Fibroblast of upper back skin (primary cell): ENCODE measurements at regions not wholly inside any gene's neighbourhood (a gene's known extent, or its start where the extent isn't known, plus 50 kb on each side); places are given as distances from the start of the nearest gene placed in this dataset.

ENCODE experiments used
- DNase-seq: peaks from one replicate; pipeline ENCODE4 v3.0.0-alpha.2; 2013

GRCh38 chr18:78676622-78677482, 302.8 kb upstream of the SALL3 start:
- no peak for DNase-seq

GRCh38 chr18:78677483-78678317, 301.9 kb upstream of the SALL3 start:
- no peak for DNase-seq

DNA sequence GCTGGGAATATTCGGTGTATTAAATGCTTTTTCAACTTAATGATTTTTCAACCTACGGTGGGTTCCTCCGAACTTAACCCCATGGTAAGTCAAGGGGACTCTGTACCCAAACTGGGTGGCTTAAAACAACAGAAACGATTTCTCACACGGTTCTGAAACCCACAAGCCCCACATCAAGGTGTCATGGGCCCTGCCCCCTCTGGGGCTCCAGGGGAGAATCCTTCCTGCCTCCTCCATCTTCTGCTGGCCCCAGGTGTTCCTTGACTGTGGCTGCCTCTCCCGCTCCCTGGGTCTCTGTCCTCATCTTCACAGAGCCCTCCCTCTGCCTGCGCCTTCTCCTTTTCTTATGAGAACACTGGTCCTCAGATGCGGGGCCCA, 301.3 kb upstream of the SALL3 start:
- DNase-seq = no peak

GRCh38 chr18:78679031-78679430, 300.6 kb upstream of the SALL3 start:
- no peak for DNase-seq

GRCh38 chr18:78679613-78680260, 299.9 kb upstream of the SALL3 start:
- DNase-seq = no peak

DNA sequence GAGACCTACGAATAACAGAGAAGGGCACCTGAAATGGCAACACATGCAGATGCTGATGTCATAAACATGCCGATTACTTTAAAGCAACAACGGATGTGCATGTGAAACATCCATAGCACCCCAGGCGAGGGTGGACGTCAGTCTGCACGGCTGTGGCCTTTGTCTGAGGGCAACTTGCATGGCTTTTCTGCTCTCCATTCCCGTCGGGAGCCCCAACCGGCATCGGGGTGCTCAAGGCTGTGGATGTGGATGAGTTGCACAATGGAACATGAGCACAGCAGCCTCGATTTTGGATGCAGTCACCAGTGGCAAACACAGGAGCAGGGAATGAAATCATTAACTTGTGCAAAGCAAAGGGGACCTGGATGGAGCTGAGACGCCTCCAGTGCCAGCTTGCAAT, 298.2 kb upstream of the SALL3 start:
- DNase-seq = no peak

- no peak for DNase-seq
Measured at GRCh38 chr18:78681934-78682333, 297.7 kb upstream of the SALL3 start.

DNA sequence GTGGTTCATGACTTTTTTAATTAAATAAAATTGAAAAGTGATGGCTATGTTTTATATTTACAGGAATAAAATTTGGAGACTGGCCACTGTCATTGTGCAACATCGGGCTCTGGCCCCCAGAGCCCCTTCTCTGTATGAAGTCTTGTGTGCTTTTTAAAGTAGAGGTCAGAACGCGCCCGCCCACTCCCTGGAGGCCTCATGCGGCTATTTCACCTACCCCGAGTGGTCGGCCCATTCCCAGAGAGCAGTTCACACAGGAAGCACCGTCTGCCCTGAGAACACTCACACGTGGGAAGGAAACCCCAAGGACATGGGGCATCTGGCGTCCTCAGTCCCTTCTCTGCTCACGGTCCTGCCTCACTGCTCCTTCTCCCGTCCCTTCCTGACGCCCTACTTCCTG, 296.9 kb upstream of the SALL3 start:
- DNase-seq = no peak

- no peak for DNase-seq
Measured at GRCh38 chr18:78683191-78684010, 296.2 kb upstream of the SALL3 start.

DNA sequence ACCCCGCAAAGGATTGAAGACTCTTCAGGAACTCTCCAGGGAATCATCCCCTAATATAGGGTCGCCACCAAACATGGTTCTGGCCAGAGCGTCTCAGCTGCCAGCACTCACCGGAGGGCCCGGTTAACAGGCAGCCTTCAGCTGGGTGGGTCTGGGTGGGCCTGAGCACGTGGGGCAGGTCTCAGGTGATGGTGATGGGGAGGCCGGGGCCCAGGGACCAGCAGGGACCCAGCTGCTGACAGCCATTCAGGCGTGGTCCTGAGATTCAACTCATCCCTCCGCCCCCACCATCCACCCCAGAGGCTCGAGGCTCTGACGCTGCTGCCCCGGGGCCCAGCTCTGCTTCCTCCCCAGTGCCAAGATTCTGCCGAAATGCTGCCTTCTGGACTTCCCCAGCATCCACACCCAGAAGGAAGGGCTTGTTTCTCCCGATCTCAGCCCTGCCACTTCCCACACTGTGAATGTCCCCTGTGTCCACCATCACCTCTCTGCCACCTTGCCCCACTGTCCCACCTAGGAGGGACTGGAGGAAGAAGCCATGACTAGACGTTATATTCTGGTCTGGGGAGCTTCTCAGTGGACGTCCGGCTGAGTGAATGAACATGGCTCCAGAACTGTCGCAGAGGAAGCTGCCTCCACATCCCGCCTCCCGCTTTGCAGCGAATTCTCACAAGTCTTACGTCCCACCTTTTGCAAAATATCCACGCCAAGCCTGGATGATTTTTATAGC, 294.2 kb upstream of the SALL3 start:
- no peak for DNase-seq

DNA sequence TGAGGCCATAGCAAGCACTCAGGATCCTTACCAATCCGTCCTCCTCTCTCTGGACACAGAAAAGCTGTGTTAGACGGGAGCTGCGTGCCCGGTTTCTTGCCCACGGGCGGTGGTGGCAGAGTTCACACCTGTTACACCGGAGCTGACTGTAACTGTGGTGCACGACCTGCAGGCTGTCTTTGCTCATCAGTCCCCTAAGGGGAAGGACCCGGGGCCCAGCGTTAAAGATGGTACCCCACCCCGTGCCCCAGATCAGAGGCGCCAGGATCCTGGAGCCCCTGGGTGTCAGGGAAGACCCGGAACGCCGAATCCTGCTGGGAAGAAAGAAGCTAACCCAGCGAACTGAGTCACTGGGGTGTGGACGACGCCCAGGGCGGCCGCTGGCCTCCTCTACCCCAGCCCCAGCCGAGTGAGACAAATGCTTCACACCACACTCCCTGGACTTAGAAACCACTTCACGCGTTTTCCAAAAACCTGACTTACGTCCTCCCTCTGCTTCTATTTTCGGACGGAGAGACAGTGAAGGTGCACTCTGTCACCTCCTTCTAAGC, 293.6 kb upstream of the SALL3 start:
- no peak for DNase-seq

- no peak for DNase-seq
Measured at GRCh38 chr18:78686976-78687685, 292.5 kb upstream of the SALL3 start.

DNA sequence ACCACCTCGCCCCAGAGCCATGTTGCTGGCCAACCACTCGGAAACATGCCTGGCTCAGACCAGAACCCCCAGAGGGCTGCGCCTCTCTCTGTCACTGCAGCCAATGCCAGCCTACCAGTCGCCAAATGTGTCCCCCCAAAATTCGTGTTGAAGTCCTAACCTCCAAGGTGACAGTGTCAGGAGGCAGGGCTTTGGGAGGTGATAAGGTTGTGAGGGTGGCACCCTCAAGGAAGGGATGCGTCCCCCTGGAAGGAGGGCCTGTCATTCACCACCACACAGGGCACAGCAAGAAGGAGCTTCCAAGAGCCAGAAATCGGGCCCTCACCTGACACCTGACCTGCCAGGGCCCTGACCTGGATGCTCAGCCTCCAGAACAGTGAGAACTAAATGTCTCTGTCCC, 291.9 kb upstream of the SALL3 start:
- no peak for DNase-seq

DNA sequence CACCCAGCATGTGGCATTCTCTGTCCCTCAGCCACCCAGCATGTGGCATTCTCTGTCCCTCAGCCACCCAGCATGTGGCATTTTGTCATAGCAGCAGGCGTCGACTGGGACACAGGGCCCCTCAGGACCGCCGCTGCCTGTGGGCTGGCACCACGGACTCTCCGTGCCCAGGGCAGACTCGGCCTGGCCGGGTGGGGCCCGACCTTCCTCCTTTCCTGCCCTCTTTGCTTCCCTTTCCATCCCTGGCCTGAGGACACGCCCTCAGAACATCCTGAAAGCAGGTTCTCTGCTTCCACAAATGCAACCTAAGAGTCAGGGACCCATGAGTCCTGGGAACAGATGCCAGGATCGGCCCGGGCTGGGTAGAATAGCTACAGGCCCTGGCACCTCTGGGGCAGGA, 291.4 kb upstream of the SALL3 start:
- no peak for DNase-seq

DNA sequence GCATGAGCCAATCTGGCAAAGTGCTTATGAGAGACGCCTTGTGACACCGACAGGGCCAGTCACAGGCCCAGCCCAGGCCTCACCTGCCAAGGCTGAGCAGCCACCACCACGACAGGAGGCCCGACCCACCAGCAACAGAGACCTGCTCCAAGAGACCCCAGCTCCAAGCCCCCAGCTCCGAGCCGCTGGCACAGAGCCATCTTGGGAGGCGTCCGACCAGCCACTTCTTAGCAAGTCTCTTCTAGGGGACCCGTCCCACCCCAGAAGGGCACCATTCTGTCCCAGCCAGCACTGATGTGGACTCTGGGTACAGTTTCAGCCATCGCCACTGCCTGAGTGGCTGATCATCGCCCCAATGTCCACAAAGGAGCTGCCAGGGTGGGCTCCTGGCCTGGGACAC, 290.7 kb upstream of the SALL3 start:
- DNase-seq = no peak

GRCh38 chr18:78689606-78690005, 290.0 kb upstream of the SALL3 start:
- no peak for DNase-seq

- no peak for DNase-seq
Measured at GRCh38 chr18:78692105-78692504, 287.5 kb upstream of the SALL3 start.

DNA sequence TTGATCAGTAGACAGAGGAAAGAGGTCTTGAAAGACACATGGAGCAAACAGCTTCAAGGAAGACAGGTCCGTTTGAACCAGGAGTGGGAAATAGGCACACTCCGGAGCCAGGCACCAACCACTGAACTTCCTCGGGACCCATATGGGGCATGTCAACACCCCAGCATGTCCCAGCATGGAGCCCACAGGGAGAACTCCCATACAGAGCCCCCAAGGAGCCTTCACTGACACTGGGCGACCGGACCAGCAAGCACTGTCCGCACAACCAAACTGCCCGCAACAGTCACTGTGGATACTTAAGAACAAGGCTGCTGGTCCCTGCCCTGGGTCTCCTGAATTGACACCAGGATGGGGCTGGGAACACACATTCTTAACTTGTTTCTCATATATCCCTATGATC, 286.2 kb upstream of the SALL3 start:
- DNase-seq = no peak

DNA sequence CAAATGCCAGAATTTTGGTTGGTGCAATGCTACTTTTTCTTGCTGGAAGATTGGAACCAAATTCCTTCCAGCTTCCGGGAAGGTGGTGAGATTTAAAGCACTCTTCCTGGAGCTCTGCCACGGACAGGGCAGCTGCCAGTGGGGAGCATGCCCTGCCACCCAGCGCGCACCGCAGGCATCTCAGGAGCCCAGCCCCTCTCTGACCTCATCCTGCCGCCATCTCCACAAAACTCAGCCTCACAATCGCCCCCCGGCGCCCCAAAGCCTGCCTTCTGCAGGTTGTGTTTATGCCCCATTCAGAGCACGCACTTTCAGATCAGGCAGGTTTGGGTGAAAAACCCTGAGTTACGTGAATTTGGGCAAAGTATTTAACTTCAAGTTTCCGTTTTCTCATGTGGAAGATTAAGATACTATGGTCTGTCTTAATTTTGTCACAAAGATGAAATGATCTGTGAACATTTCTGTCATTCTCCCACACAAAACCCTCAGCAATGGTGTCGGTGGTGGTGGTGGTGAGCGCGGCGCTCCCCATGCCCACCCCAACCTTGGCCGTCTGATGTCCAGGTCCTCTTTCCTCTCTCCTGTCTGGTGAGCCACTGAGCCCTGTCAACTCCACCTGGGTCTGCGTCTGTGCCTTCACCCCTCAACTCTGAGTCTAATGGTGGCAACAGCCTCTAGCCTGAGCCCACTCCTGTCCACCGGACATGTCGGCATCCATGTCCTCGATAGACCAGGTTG, 282.8 kb upstream of the SALL3 start:
- DNase-seq = no peak

- no peak for DNase-seq
Measured at GRCh38 chr18:78697446-78697845, 282.2 kb upstream of the SALL3 start.
